ENCODE measurements at regions not wholly inside any gene's neighbourhood (a gene's known extent, or its start where the extent isn't known, plus 50 kb on each side); places are given as distances from the start of the nearest gene placed in this dataset.
"Not testable (repeated sequence)": the region's sequence is repeated elsewhere in the genome, so short reads cannot be mapped to it uniquely, and the experiment has no call there.

DNA sequence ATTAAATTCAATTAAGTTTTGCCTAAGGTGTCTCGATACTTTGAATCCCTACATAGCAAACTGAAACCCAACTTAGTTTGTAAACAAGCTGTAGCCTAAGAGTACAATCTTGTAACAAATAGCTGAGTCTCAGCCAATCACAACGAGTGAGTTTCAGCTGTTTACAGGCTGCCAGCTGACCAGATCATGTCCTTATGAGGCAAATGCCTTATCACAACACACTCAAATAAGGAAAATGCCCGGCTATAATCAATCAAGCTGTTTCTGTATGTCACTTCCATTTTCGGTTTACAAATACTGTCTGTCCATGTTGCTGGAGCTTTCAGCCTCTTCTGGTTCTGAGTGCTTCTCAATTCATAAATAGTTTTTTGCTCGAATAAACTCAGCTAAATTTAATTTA, 943.8 kb downstream of the SLC16A7 start:
- intact Hi-C loops (cut with DNase I; ENCODE audit: low total_unique reads) = no loop called here
- Histone ChIP-seq H3K4me1 (no peaks in the 10 kb centered on the region), H3K27ac (no peak overlapping the region), H3K9me3 (no peaks in the 10 kb centered on the region), H3K4me3 (no peak overlapping the region), H3K36me3 (no peaks in the 10 kb centered on the region), H3K27me3 (no peaks in the 10 kb centered on the region)
- TF ChIP-seq CTCF (IDR thresholded peaks at IDR 0.05) (no peak), POLR2AphosphoS5 (IDR thresholded peaks at IDR 0.05) (no peak), POLR2A (IDR thresholded peaks at IDR 0.05) (no peak)
- no peak for DNase-seq (ENCODE audit: low spot score in 2 of 2)

GRCh38 chr12:60568914-60569313, 973.1 kb downstream of the SLC16A7 start:
- no peak overlapping the region for H3K27ac ChIP-seq
- no peaks in the 10 kb centered on the region for H3K27me3 ChIP-seq
- DNase-seq (ENCODE audit: low spot score in 2 of 2) = no peak
- H3K9me3 ChIP-seq = no peaks in the 10 kb centered on the region
- H3K4me3 ChIP-seq = no peak overlapping the region
- H3K4me1 ChIP-seq = no peaks in the 10 kb centered on the region
- TF ChIP-seq POLR2AphosphoS5 (IDR thresholded peaks at IDR 0.05) (no peak), CTCF (IDR thresholded peaks at IDR 0.05) (no peak), POLR2A (IDR thresholded peaks at IDR 0.05) (no peak)
- no peaks in the 10 kb centered on the region for H3K36me3 ChIP-seq
- intact Hi-C loops (cut with DNase I; ENCODE audit: low total_unique reads) = no loop called here

GRCh38 chr12:60577607-60578006, 981.8 kb downstream of the SLC16A7 start:
- no peak overlapping the region for H3K27ac ChIP-seq
- TF ChIP-seq POLR2A (IDR thresholded peaks at IDR 0.05) (no peak), CTCF (IDR thresholded peaks at IDR 0.05) (no peak), POLR2AphosphoS5 (IDR thresholded peaks at IDR 0.05) (no peak)
- no peak overlapping the region for H3K4me3 ChIP-seq
- no peaks in the 10 kb centered on the region for H3K4me1 ChIP-seq
- no peak for DNase-seq (ENCODE audit: low spot score in 2 of 2)
- no peaks in the 10 kb centered on the region for H3K9me3 ChIP-seq
- intact Hi-C loops (cut with DNase I; ENCODE audit: low total_unique reads) = no loop called here
- H3K36me3 ChIP-seq = no peaks in the 10 kb centered on the region
- no peaks in the 10 kb centered on the region for H3K27me3 ChIP-seq

DNA sequence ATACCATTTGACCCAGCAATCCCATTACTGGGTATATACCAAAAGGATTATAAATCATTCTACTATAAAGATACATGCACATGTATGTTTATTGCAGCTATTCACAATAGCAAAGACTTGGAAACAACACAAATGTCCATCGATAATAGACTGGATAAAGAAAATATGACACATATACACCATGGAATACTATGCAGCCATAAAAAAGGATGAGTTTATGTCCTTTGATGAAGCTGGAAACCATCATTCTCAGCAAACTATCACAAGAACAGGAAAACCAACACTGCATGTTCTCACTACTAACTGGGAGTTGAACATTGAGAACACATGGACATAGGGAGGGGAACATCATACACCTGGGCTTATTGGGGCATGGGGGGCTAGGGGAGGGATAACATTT, 991.8 kb downstream of the SLC16A7 start:
- H3K9me3 ChIP-seq; H3K4me1 ChIP-seq; intact Hi-C loops (cut with DNase I; ENCODE audit: low total_unique reads); H3K4me3 ChIP-seq; H3K36me3 ChIP-seq; H3K27me3 ChIP-seq; H3K27ac ChIP-seq; DNase-seq (ENCODE audit: low spot score in 2 of 2): not testable (repeated sequence)

DNA sequence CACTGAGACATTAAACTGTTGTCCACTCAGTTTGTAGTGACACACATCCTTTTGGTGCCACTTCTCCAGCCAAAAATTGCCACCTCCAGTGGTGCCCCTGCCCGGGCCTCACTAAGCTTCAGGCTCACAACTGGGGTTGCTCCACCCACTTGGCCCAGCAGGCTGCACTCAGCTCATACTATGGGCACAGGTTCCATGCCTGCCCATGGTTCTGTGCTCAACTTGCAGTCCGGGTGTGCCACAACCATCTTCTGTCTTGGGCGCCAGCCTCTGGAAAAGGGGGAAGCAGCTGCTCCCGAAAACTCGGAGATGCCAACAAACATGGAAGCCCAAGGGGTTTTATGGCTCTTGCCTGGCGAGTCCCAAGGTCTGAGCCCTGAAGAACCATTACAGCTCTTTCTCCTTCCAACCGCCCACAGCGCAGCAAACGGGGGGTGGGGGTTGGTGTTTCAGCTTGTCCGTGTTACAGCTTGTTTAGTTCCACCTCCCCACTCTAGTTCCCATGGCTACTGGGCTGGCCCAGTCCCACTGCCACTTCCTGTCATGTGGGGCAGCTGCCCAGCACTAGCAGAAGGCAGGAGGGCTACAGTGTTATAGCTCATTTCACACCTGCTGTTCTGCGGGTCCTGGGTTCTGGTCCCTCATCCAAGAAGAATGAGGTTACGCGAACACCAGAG, 998.3 kb downstream of the SLC16A7 start:
- no peak for TF ChIP-seq POLR2A (IDR thresholded peaks at IDR 0.05)
- TF ChIP-seq POLR2AphosphoS5 (IDR thresholded peaks at IDR 0.05) = no peak
- TF ChIP-seq CTCF (IDR thresholded peaks at IDR 0.05) = no peak
- H3K4me3 ChIP-seq = no peak overlapping the region
- peaks cover 6 to 9% of the 10 kb centered on the region in 2 donors for H3K9me3 ChIP-seq
- no peak overlapping the region for H3K27ac ChIP-seq
- no peaks in the 10 kb centered on the region for H3K4me1 ChIP-seq
- H3K36me3 ChIP-seq = no peaks in the 10 kb centered on the region
- no peak for DNase-seq (ENCODE audit: low spot score in 2 of 2)
- no peaks in the 10 kb centered on the region for H3K27me3 ChIP-seq
- intact Hi-C loops (cut with DNase I; ENCODE audit: low total_unique reads) = no loop called here

DNA sequence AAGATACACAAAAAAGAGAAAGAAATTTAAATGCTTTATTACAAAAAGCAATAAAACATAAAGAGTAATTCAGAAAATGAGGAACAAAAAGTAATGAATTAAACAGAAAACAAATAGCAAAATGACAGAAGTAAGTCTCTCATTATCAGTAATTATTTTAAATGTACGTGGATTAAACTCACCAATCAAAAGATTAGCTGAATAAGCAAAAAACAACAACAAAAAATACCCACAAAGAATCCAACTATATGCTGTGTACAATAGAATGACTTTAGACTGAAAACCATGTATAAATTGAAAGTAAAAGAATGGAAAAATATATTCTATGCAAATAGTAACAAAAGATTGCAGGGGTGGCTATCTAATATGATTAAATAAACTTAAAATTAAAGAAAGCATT, 1006.8 kb downstream of the SLC16A7 start:
- no peak overlapping the region for H3K4me3 ChIP-seq
- TF ChIP-seq POLR2A (IDR thresholded peaks at IDR 0.05) (no peak), CTCF (IDR thresholded peaks at IDR 0.05) (no peak), POLR2AphosphoS5 (IDR thresholded peaks at IDR 0.05) (no peak)
- H3K27me3 ChIP-seq = no peaks in the 10 kb centered on the region
- H3K36me3 ChIP-seq = no peaks in the 10 kb centered on the region
- H3K4me1 ChIP-seq = no peaks in the 10 kb centered on the region
- DNase-seq (ENCODE audit: low spot score in 2 of 2) = no peak
- H3K9me3 ChIP-seq = peaks cover 8 to 11% of the 10 kb centered on the region in 2 donors
- intact Hi-C loops (cut with DNase I; ENCODE audit: low total_unique reads) = no loop called here
- no peak overlapping the region for H3K27ac ChIP-seq

GRCh38 chr12:60603475-60603874, 1007.6 kb downstream of the SLC16A7 start:
- H3K27ac ChIP-seq; DNase-seq (ENCODE audit: low spot score in 2 of 2); H3K4me1 ChIP-seq; H3K4me3 ChIP-seq; H3K36me3 ChIP-seq; intact Hi-C loops (cut with DNase I; ENCODE audit: low total_unique reads); H3K27me3 ChIP-seq: not testable (repeated sequence)
- H3K9me3 ChIP-seq = peaks cover 8 to 11% of the 10 kb centered on the region in 2 donors

Data from breast epithelium (tissue), 4 donors.